OCI-LY7 (cell line): ENCODE measurements at regions not wholly inside any gene's neighbourhood (a gene's known extent, or its start where the extent isn't known, plus 50 kb on each side); places are given as distances from the start of the nearest gene placed in this dataset.
"Not testable (repeated sequence)": the region's sequence is repeated elsewhere in the genome, so short reads cannot be mapped to it uniquely, and the experiment has no call there.

Source experiments
- BruUV-seq: library from RNA; stranded (reverse); fragments of 400-500 nt; replicated peaks from 2 replicates; lab custom pipeline; 2021; lab: Mats Ljungman, UMichigan
- CTCF ChIA-PET: fragments of 300-600 bp; sonication (Branson Sonifier 250); formaldehyde crosslinking; loops from one replicate; lab custom pipeline; 2022; ENCODE audit warnings: antibody characterized with exemption; ENCODE audit not compliant: unreplicated experiment; lab: Charles Lee
- POLR2A ChIA-PET: fragments of 300-600 bp; sonication (Branson Sonifier 250); formaldehyde crosslinking; loops from one replicate; lab custom pipeline; 2022; ENCODE audit warnings: antibody characterized with exemption; lab: Charles Lee
- DNase-seq: peaks from one replicate; pipeline ENCODE4 v3.0.0-alpha.2; 2015; ENCODE audit warnings: low spot score
- H2AFZ ChIP-seq: fragments of 200-600 bp; sonication (generic), shearing (Covaris generic); 2 replicates; pipeline ENCODE4 v1.6.1; 2014; ENCODE audit warnings: mild to moderate bottlenecking, antibody characterized with exemption, low read length, moderate library complexity
- H3K27ac ChIP-seq: fragments of 200-600 bp; sonication (generic); 2 replicates; pipeline ENCODE4 v1.5.1; 2014; ENCODE audit warnings: mixed run types, low read depth, mild to moderate bottlenecking, moderate library complexity, low read length, inconsistent platforms; ENCODE audit not compliant: poor library complexity, severe bottlenecking
- H3K36me3 ChIP-seq: fragments of 200-600 bp; sonication (generic); 2 replicates; pipeline ENCODE4 v1.6.1; 2014; ENCODE audit warnings: mild to moderate bottlenecking, antibody characterized with exemption, low read length, moderate library complexity, mixed read lengths; ENCODE audit not compliant: insufficient read depth
- H3K4me1 ChIP-seq: fragments of 200-600 bp; sonication (generic); 2 replicates; pipeline ENCODE4 v1.5.1; 2014; ENCODE audit warnings: mild to moderate bottlenecking, low read length; ENCODE audit not compliant: insufficient read depth, poor library complexity, severe bottlenecking
- H3K4me2 ChIP-seq: fragments of 200-600 bp; sonication (generic); 2 replicates; pipeline ENCODE4 v1.6.1; 2014; ENCODE audit warnings: mild to moderate bottlenecking, low read length
- H3K4me3 ChIP-seq: fragments of 200-600 bp; sonication (generic); 2 replicates; pipeline ENCODE4 v1.5.1; 2014; ENCODE audit warnings: mild to moderate bottlenecking, low read depth, low read length; ENCODE audit not compliant: poor library complexity, severe bottlenecking
- H3K79me2 ChIP-seq: fragments of 200-600 bp; sonication (generic); 2 replicates; pipeline ENCODE4 v1.6.1; 2016; ENCODE audit warnings: low read depth, mild to moderate bottlenecking, low read length, moderate library complexity, mixed read lengths; ENCODE audit not compliant: insufficient read depth
- H3K9me2 ChIP-seq: fragments of 200-600 bp; sonication (generic); 2 replicates; pipeline ENCODE4 v1.6.1; 2016; ENCODE audit warnings: mild to moderate bottlenecking, low read length, mixed read lengths; ENCODE audit not compliant: insufficient read depth
- H3K9me3 ChIP-seq: fragments of 200-600 bp; sonication (generic); 2 replicates; pipeline ENCODE4 v1.6.1; 2014; ENCODE audit warnings: mild to moderate bottlenecking, mixed run types, low read length, mixed read lengths
- H4K20me1 ChIP-seq: fragments of 200-600 bp; sonication (generic); 2 replicates; pipeline ENCODE4 v1.6.1; 2014; ENCODE audit warnings: mild to moderate bottlenecking, antibody characterized with exemption, low read length, moderate library complexity, mixed read lengths; ENCODE audit not compliant: insufficient read depth
- CTCF ChIP-seq: fragments of 200-600 bp; sonication (generic); conservative IDR thresholded peaks from 2 replicates; pipeline ENCODE4 v1.5.1; 2014; ENCODE audit warnings: mild to moderate bottlenecking, antibody characterized with exemption, low read length, moderate library complexity, mixed read lengths
- EZH2phosphoT487 ChIP-seq: fragments of 200-600 bp; sonication (generic); IDR thresholded peaks from 2 replicates; pipeline ENCODE4 v1.6.1; 2018; ENCODE audit warnings: low read depth, borderline replicate concordance, mild to moderate bottlenecking, mixed run types, antibody characterized with exemption, low read length, moderate library complexity, mixed read lengths
- intact Hi-C: fragments of 100-400 bp; cut with micrococcal nuclease; formaldehyde crosslinking; loops from one replicate; pipeline ENCODE4 v1.10.0; 2022; ENCODE audit not compliant: unreplicated experiment

GRCh38 chr15:59812250-59812870, 123.2 kb upstream of the BNIP2 start:
- ChIA-PET POLR2A (interaction anchor here (0.6 kb wide), 1 partner anchor 1694 kb away, joined by 6 read pairs; no protein-coding TSS in a partner anchor), CTCF (no interaction called here)
- Histone ChIP-seq H3K79me2 (no peaks in the 10 kb centered on the region), H3K27ac (no peak overlapping the region), H3K4me2 (no peak overlapping the region), H3K9me2 (no peaks in the 10 kb centered on the region), H2AFZ (no peak overlapping the region), H3K4me1 (no peaks in the 10 kb centered on the region), H3K4me3 (no peak overlapping the region), H3K9me3 (no peaks in the 10 kb centered on the region), H4K20me1 (no peaks in the 10 kb centered on the region), H3K36me3 (no peaks in the 10 kb centered on the region)
- DNase-seq = no peak
- TF ChIP-seq CTCF = no peak
- TF ChIP-seq EZH2phosphoT487 = no peak
- intact Hi-C loops = no loop called here
- BruUV-seq = no TSS peak

GRCh38 chr15:59803293-59803966, 114.3 kb upstream of the BNIP2 start:
- H3K27ac ChIP-seq, CTCF ChIA-PET, H3K79me2 ChIP-seq, H3K9me3 ChIP-seq, H3K4me3 ChIP-seq, H2AFZ ChIP-seq, H3K4me2 ChIP-seq, H4K20me1 ChIP-seq, DNase-seq, BruUV-seq, H3K9me2 ChIP-seq, POLR2A ChIA-PET, H3K4me1 ChIP-seq, H3K36me3 ChIP-seq, intact Hi-C loops: not testable (repeated sequence)

- ChIA-PET CTCF (no interaction called here), POLR2A (no interaction called here)
- TF ChIP-seq CTCF (no peak), EZH2phosphoT487 (no peak)
- DNase-seq = no peak
- no peaks in the 10 kb centered on the region for H3K36me3 ChIP-seq
- no peak overlapping the region for H3K27ac ChIP-seq
- H3K9me3 ChIP-seq = no peaks in the 10 kb centered on the region
- intact Hi-C loops = no loop called here
- no TSS peak for BruUV-seq
- no peak overlapping the region for H3K4me2 ChIP-seq
- H3K9me2 ChIP-seq = no peaks in the 10 kb centered on the region
- no peak overlapping the region for H2AFZ ChIP-seq
- no peak overlapping the region for H3K4me3 ChIP-seq
- no peaks in the 10 kb centered on the region for H3K79me2 ChIP-seq
- no peaks in the 10 kb centered on the region for H3K4me1 ChIP-seq
- no peaks in the 10 kb centered on the region for H4K20me1 ChIP-seq
Observed at GRCh38 chr15:59801649-59802048, 112.5 kb upstream of the BNIP2 start.
